ENCODE measurements at regions not wholly inside any gene's neighbourhood (a gene's known extent, or its start where the extent isn't known, plus 50 kb on each side); places are given as distances from the start of the nearest gene placed in this dataset.

DNA sequence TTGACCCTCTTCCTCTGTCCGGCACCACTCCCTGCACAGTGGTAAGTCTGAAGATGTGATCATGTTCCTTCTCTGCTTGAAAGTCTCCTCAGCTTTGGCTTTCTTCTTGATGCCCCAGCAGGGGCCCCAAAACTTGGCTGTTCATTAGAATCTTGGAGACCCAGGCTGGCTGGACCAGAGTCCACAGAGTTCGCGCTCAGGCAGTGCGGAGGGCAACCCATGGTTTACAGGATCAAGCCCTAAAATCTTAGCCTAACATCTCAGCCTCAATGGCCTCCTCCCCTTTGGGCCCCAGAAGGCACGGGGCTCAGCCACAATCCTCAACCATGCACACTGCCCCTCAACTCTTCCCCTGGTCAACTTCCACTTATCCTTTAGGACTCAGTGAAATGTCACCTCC lies 72.9 kb upstream of the GTSF1L start:
- TF ChIP-seq POLR2A (IDR thresholded peaks at IDR 0.05; ENCODE audit: low read length): no peak
- no peak for TF ChIP-seq GATA1 (IDR thresholded peaks at IDR 0.05; ENCODE audit: low read depth, low read length)
